ENCODE measurements at regions not wholly inside any gene's neighbourhood (a gene's known extent, or its start where the extent isn't known, plus 50 kb on each side); places are given as distances from the start of the nearest gene placed in this dataset.
A peak's percentile ranks its signal among the peaks of the same experiment; 100 is the strongest.
"Not testable (repeated sequence)": the region's sequence is repeated elsewhere in the genome, so short reads cannot be mapped to it uniquely, and the experiment has no call there.

DNA sequence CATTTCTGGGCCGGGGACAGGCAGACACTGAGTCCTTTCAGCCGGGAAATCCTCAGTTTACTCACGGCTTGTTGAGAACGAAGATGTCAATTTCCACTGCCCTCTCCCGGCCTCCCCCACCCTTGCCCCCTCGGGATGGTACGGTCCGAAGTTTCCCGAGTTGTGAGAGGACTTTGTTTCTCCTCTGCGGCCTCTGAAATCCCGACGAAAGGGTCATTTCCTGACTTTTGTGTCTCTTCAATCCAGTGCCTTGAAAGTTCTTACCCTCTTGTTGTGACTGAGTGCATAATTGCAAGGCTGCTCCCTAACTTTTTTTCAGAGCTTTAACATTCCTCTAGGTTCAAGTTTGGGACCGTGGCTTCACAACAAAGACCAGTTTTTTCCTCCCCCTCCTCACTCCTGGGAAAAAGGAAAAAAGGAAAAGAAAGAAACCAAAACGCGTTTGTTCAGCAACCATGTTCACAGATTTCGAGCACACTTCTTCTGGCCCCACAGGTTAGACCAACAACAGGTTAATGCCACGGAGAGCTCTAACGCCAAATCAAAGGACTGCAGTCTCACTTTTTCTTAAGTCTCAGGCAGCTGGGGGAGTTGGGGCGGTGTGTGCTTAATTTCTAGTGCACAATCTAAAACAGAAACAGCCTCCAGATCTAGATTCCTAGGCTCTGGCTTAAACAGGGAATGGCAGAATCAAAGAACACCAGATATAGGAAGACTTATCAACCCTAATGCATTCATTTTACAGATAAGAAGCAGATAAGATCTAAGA is 138.9 kb downstream of the TMCO5A start:
- DNase-seq: peak; percentile 38

DNA sequence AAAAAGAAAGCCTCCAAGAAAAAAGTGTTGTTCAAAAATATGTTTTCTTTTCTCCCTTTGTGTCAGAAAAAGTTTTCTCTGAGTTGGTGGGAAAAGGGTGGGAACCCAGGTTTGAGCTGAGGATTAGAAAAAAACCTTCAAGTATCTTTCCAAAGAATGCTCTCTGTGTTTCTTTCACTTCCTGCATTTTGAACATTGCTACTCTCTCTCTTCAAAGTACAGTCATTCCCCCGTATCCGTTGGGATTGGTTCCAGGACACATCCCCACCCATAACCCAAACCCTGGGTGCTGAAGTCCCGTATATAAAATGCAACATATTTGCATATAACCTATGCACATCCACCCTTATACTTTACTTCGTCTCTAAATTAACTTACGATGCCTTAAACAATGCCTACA is 139.6 kb downstream of the TMCO5A start:
- peak; percentile 50 for DNase-seq

DNA sequence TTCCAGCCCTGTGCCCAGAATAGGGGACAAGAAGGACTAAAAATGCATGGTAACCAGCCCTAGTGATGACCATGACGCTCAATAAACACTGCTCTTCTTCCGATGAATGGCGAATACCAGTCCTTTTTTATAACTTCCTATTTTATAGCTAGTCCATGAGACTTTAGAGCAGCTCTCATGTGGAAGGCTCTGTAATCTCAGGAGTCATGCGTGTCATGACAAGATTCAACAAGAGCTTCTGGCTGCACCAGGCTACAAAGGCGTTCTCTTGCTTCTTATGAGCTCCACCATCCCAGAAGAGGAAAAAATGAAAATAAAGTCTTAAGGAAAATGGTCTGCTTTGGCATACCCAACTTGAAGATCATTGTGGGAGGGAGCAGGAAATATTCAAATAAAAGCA is 141.0 kb downstream of the TMCO5A start:
- DNase-seq: peak; percentile 32

DNA sequence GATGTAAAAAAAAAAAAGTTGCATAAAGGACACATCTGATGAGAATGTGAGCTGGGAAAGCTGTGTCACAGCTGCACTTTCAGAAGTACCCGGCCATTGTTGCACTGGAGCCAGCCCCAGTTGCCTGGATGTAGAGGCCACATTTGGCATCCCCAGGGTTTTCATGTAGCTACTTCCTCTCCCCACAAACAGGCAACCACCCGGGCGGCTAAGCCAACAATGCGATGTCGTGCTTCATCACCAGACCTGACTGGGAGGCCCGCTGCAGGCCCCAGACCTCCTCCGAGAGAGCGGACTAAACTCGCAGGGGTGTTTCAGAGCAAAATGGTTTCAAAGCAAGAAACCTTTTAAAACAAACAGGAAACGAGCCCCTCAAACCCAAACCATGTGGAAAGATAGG is 142.3 kb downstream of the TMCO5A start:
- DNase-seq: peak; percentile 78

DNA sequence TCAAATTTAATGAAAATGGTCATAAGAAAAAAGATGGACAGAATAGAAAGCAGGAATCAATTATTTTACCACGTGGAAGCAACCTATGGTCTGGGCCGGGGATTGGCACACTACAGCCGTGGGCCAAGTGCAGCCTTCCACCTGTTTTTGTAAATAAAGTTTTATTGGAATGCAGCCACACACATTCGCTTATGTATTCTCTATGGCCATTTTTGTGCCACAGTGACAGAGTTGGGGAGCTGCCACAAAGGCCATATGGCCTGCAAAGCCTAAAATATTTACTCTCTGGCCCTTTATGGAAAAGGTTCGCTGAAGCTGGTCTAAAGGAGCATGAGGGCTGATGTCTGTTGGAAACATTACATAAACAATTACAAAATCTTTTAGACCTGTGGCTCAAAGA is 144.8 kb downstream of the TMCO5A start:
- DNase-seq: no peak

DNA sequence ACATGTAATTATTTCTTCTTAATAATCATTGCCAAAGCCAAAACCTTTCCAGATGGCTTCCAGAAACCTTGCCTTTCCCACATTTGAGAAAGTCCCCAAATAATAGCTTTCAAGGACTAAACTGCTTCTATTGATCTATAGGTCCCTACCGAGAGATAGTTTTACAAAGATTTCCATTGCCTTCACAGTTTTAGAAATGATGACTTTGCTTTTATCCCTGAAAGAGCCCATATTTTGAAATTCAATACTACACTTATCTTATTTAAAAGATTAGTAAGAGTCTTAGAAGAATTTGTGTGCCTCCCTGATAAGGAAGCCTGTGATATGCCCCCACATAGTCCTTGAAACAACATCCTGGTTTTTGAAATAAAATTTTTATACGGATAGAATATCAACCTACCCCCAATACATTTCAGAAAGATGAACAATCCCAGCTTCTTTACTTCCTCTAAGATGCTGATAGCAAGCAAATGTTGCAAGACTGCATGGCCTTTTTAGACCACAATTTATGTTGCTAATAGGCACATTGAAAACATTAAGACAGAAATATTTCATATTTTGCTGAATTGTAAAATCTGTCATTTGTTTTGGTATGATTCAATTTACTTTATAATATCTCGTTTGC is 146.3 kb downstream of the TMCO5A start:
- no peak for DNase-seq

DNA sequence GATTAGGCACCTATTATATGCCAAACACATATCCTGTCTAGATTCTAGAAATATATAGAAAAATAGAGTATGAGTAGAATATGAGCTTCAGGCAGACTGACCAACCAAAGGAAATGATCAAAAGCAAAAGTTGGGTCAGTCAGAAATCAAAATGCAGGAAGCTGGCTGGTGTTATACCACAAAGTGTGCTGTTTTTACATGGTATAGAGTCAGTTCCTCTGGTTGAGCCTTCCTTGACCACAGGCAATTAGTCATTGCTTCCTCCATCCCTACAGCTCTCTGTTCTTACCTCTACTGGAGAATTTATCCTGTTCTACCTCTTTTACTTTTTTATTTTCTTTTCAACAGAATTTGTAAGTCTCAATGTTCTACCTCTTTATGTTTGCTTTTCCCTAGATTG is 149.8 kb downstream of the TMCO5A start:
- DNase-seq: peak; percentile 38

DNA sequence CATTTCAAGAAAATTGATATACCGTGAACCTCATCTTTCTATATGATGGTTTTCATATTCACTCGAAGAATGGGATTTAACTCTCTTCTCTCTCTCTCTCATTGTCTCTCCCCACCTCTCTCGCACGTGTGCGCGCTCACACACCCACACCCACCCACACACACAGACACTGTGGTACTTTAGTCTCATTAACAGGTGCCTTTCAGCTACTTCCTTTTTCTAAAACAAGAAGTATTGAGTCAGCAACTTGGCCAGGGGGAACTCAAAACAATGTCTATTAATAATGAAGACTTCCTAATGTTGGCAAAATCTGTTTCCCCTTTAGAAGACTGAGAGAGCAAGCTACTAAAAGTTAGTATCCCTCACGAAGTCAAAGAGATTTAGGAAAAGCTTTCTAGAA is 150.7 kb downstream of the TMCO5A start:
- DNase-seq: no peak

DNA sequence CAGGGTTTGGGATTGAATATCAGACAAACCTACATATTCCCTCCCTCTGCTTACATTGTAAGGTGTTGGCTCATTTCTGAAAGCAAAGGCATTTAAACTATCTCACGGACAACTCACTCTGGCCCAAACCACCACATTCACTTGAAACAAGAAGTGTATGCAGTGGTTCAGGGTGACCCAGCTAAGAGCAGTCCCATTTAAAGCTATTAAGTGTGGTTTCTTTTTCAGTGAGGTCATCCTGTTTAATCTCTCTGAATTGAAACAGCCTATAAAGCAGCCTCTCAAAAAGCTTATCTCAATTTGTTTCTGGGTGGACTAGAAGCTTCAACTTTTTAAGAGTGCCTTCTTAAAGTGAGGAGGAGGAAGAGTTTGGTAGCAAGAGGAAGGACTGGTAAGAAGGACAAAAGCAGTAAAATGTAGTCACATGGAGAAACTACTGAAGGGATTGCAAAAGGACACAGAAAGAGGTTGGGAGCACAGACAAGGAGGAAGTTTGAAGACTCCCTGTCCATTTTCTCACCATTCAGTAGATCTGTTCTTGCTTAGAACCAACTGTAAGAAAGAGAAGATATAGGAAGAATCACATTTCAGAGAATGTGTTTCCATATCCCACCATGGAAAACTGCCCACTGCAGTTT is 151.6 kb downstream of the TMCO5A start:
- peak; percentile 61 for DNase-seq

DNA sequence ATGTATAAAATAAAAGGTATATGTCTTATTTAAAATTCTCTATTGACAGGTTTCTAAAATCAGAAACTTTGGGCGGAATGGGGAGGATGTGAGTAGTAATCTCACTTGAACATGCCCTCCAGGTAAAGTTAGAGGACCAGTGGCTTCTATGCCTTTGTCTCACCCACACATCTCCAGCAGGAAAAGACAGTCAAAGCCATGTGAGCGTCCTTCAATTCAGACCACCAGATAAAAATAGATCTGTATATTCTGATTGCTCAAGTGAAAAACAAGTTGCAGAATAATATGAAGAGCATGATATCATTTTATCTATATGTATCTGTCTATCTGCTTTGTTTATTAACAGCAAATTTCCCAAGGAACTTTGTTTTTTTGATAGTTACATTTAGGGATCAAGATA is 152.2 kb downstream of the TMCO5A start:
- DNase-seq: no peak

DNA sequence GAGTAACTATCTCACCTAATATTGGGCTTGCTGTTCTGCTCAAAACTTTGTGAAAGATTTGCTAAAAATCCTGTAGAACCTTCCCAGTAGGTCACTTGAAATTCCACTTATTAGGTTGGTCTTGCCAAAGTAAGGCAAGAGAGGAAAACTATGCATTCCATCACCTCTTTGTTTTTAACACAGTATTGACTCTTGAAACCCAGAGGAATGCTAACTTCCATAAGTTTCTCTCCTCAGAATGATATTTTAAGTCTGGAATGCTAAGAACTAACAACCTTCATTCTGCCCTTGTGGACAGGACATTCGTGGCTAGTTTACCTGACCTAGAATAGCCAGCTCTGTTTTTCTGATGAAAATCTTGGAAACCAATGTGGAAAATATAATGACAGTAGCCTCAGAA is 154.5 kb downstream of the TMCO5A start:
- peak; percentile 27 for DNase-seq

DNA sequence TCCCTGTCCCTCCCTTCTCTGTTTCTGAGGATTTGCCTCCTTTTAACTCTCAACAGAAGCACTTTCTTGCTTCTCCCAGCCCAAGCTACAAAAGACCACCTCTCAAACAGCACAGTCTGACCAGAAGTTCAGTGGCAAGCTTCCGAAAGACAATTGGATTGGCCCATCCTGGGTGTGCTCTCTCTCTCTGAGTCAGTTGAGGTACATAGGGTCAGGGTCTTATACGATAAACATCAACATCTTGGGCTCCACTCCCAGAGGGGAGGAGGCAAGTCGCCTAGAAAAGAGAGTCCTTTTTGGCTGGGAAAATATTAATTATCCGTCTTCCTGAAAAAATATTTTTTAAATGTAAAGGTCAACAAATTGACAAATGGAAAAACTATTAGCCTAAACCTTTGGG is 155.8 kb downstream of the TMCO5A start:
- DNase-seq: no peak

DNA sequence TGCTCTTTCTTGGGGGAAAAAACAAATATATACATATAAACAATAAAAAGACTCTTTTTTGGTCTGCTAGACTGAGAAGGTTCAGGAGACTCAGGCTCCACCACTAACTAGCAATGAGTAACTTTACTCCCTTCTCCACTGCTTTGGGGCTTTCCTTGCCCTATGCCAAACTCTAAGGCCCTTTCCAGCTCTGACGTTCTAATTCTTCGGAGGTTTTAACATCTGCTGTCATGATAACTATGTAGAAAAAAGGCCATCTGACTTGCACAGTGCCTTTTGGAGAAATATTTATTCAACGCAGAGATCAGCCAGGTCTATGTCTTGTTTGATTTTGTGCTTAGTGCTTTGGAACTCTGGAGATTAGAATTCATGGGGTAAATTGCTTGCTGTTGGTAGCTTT is 156.2 kb downstream of the TMCO5A start:
- no peak for DNase-seq

DNA sequence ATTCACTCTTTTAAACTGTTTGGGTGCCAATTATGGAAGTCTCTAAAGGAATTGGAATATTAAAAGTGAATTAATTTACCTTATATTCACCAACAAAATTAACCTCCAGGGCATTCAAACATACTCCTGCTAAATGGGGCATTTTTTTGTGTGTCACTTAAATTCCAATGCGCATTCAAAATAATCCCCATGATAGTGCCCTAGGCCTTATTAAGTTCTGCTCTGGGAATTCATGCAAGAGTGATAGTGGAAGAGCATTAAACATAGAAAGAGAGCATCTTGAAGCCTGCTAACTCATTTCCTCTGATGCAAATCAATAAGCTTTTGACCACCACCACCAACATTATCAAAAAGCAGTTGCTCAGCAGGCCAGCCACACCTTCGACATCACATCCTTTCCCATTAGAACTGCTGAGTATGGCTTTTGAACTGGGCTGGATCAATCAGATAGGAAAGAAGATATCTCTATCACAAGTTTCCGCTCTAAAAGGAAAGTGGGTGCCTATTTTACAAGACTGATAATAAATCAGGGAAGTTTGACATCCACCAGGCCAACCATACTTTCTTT is 156.7 kb downstream of the TMCO5A start:
- no peak for DNase-seq

DNA sequence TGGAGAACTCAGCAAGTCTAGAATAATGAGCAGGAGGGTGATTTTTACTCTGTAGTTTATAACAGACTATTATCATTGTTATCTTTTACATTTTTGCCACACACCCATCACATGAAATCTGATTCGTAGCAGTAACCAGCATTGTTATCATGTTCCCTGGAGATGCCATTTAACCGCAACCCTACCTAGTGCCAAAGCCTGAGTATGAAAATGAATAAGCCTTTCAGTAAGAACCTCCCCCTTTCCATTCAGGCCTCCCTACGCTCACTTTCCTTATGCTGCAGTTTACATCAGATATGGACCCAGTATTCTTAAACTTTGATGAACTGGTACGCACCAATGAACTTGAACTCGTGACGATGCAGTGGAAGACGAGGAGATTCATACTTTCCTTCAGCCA is 158.7 kb upstream of the SPRED1 start:
- no peak for DNase-seq

DNA sequence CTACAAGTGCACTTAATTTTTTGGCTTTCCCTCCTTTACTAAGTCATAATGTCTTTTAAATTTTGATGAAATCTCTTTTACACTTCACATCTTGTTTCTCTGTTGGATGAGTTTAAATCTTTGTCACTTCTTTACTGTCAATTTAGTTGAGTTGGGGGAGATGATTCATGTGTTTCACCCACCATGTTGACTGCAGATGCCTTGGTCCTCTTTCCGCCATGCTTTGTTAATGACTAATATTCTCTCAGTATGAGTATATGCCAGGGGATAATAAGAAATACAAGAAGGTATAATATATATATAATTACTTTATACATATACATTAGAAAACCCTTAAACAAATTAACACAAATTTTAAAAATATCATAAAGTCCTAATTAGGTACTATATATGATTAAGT is 149.7 kb upstream of the SPRED1 start:
- no peak for DNase-seq

DNA sequence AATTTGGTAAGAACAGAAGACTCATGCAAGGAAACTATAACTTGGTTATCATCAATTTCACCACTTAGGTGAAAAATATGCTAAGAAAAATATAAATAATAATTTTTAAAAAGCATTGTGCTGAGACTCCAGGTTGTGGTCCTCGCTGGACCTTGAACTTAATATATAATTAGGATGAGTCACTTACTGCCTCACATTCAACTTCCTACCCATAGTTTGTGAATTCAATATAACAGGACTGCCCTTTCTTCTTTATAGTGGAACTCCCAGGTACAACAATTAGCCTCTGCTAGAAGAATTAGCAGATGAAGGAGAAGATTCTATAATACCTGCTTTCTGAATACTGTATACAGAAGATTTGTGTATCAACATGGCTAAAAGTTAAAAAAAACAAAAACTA is 149.1 kb upstream of the SPRED1 start:
- no peak for DNase-seq

DNA sequence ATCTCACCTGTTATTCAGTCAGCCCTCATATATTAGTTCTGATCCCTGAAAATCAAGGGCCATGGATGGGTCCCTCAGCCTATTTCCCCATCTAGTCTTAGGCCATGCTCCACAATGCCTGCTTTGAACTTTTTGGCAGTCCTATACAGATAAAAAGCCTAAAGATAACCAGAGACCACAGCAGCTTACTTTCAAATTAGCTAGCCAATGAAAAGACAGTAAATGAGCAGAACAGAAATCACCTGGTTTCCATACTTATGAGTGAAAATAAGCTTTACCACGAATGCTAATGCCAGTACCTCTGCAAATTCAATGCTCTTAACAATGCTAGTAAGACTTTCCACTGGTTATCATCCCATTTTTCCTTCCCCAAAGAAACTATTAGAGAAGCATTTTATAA is 141.6 kb upstream of the SPRED1 start:
- DNase-seq: no peak

DNA sequence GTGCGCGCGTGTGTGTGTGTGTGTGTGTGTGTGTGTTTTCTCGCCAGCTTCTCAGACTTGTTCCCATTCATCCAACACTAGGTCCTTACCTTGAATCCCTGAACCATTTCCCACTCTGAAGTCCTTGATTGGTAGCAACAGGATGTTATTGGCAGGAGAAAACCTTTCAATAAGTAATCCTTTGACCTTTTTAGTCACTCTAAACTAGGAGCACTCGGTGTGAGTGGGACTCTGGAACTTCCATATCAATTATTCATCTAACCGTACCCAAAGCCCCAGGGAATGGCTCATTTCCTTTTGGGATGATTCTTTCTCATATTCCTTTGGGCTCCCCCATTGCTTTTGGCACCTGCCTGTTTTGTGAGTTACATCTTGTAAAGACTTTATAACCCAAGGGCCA is 140.2 kb upstream of the SPRED1 start:
- DNase-seq: no peak

DNA sequence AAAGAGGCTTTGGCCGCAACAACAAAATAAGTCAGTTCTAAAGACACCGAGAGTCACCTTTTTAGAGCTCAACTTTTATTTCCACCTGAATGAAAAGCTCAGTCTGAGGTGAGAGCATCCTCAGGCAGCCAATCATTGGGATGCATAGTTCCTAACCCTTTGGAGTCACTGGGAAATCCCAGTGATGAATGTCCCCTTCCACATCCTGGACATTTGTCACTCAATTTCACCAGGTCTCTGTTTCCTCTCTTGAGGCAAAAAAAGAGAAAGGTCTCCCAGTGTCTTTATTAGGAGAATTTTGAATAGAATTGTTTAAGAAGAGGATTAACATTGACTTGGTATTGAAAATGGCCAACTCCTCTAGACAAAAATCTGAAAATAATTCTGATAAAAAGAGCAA is 137.5 kb upstream of the SPRED1 start:
- DNase-seq: no peak

DNA sequence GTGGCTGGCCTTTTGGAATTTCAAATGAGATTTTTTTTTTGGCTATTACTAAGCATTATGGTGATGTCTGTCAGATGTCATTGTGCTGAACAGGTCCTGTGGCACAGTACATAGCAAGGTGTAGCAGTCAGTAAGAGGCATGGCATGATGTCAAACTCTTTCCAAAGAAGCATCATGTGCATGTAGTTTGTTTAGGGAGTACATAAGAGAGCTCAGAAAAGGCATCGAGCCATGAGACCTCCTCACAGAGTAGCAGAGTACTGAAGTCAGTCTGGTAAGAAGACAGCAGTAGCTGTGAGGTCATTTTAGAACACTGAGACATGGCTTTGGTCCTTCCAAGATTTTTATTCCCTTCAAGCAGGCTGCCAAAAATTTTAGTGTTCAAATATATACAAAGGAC is 134.9 kb upstream of the SPRED1 start:
- no peak for DNase-seq

DNA sequence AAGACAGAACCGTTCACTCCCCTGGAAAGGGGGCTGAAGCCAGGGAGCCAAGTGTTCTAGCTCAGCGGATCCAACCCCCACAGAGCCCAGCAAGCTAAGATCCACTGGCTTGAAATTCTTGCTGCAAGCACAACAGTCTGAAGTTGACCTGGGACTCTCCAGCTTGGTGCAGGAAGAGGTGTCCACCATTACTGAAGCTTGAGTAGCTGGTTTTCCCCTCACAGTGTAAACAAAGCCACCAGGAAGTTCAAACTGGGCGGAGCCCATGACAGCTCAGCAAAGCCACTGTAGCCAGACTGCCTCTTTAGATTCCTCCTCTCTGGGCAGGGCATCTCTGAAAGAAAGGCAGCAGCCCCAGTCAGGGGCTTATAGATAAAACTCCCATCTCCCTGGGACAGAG is 132.8 kb upstream of the SPRED1 start:
- DNase-seq: not testable (repeated sequence)

DNA sequence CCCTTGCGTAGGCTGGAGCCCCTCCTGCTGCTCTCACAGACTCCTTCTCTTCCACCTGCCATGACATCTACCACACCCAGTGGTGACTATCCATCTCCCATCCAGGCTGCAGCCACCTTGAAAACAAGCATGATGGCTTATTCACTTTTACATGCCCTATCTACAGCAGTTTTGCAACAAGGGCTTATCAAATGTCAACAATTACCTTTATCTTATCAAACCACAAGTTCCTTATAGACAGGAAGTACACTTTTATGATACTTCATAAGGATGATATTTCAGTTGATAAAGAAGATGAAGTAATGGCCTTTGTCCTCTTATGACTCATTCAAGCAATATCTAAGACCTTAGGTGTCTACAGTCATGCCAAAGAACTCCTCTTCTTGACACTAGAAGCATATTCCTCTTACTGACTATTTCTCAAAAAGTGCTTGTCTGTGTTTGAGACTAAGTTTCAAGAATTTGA is 125.3 kb upstream of the SPRED1 start:
- DNase-seq: no peak

DNA sequence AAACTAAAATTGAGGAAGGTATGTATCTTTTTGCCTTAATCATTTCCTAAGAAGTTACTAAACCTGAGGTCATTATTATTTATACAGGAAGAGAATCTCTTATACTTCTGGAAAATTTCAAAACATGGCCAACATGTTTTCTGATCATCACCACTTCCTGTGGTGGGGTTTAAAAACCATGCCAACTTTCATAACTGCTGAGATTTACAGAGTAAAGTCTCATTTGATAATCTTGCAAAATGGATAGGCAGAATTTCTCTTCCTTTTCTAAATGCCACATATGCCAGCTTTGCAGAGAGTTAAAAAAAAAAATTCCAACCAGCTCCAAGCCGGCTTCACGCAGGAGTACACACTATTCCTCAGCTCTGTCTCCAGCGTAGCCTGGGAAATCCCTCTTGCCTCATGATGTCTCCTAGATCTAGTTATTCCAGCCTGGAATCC is 124.3 kb upstream of the SPRED1 start:
- DNase-seq: peak; percentile 28
